ENCODE measurements at regions not wholly inside any gene's neighbourhood (a gene's known extent, or its start where the extent isn't known, plus 50 kb on each side); places are given as distances from the start of the nearest gene placed in this dataset.

DNA sequence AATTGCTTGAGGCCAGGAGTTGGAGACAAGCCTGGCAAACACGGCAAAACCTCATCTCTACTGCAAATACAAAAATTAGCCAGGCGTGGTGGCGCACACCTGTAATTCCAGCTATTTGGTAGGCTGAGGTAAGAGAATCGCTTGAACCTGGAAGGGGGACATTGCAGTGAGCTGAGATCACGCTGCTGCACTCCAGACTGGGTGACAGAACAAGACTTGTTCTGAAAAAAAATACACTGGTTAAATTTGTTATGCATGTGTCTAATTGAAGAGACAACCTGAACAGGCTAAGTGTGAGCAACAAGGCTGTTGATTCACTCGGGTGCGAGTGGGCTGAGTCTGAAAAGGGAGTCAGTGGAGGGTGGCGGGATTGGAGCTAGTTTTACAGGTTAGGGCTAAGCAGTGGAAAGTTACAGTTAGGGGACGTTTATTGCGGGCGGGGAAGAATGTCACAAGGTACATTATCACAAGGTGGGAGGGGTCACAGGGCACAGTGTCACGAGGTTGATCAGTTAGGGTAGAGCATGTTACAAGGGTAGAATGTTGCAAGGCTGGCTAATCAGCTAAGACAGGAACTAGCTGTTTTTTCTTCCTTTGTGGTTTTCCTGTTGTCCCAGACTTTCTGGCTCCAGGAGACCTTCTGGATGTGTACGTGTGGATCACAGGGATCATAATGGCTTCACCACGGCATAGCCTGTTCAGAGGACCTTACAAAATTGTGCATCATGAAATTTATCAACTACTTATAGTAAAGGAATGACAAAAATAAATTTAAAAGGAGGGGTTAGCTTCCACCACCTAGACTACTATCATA lies 115.8 kb downstream of the NAA11 start (continued):
- TF ChIP-seq CHD4 (IDR thresholded peaks at IDR 0.05; ENCODE audit: insufficient read depth, insufficient replicate concordance, low read depth, low read length, poor library complexity, severe bottlenecking) (no peak), TCF7L2 (IDR thresholded peaks at IDR 0.05; ENCODE audit: low read depth, low read length) (peak; percentile 40; the same call in 1 of the 2 replicates), KHSRP (IDR thresholded peaks at IDR 0.05) (no peak), ZNF146 (CRISPR knock-in tag; IDR thresholded peaks at IDR 0.05; ENCODE audit: unreplicated experiment) (no peak), CCAR2 (IDR thresholded peaks at IDR 0.05; ENCODE audit: low read depth, low read length) (no peak), MYC (IDR thresholded peaks at IDR 0.05; ENCODE audit: low read depth, low read length) (peak; percentile 93), MYC (CRISPR knock-in tag; IDR thresholded peaks at IDR 0.05; ENCODE audit: borderline replicate concordance, low read depth) (no peak)
- TF ChIP-seq, protein P1, sequence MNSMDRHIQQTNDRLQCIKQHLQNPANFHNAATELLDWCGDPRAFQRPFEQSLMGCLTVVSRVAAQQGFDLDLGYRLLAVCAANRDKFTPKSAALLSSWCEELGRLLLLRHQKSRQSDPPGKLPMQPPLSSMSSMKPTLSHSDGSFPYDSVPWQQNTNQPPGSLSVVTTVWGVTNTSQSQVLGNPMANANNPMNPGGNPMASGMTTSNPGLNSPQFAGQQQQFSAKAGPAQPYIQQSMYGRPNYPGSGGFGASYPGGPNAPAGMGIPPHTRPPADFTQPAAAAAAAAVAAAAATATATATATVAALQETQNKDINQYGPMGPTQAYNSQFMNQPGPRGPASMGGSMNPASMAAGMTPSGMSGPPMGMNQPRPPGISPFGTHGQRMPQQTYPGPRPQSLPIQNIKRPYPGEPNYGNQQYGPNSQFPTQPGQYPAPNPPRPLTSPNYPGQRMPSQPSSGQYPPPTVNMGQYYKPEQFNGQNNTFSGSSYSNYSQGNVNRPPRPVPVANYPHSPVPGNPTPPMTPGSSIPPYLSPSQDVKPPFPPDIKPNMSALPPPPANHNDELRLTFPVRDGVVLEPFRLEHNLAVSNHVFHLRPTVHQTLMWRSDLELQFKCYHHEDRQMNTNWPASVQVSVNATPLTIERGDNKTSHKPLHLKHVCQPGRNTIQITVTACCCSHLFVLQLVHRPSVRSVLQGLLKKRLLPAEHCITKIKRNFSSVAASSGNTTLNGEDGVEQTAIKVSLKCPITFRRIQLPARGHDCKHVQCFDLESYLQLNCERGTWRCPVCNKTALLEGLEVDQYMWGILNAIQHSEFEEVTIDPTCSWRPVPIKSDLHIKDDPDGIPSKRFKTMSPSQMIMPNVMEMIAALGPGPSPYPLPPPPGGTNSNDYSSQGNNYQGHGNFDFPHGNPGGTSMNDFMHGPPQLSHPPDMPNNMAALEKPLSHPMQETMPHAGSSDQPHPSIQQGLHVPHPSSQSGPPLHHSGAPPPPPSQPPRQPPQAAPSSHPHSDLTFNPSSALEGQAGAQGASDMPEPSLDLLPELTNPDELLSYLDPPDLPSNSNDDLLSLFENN (IDR thresholded peaks at IDR 0.05; ENCODE audit: low read depth in 2 of 2, low read length in 2 of 2): peak in 1 of 2 experiments; percentile 50; a peak in 1 of 4 replicates
- TF ChIP-seq, protein P2, sequence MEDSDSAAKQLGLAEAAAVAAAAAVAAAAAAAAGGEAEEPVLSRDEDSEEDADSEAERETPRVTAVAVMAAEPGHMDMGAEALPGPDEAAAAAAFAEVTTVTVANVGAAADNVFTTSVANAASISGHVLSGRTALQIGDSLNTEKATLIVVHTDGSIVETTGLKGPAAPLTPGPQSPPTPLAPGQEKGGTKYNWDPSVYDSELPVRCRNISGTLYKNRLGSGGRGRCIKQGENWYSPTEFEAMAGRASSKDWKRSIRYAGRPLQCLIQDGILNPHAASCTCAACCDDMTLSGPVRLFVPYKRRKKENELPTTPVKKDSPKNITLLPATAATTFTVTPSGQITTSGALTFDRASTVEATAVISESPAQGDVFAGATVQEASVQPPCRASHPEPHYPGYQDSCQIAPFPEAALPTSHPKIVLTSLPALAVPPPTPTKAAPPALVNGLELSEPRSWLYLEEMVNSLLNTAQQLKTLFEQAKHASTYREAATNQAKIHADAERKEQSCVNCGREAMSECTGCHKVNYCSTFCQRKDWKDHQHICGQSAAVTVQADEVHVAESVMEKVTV (CRISPR knock-in tag; IDR thresholded peaks at IDR 0.05): peak; percentile 17; the same call in 1 of the 2 replicates
- TF ChIP-seq, protein P3, sequence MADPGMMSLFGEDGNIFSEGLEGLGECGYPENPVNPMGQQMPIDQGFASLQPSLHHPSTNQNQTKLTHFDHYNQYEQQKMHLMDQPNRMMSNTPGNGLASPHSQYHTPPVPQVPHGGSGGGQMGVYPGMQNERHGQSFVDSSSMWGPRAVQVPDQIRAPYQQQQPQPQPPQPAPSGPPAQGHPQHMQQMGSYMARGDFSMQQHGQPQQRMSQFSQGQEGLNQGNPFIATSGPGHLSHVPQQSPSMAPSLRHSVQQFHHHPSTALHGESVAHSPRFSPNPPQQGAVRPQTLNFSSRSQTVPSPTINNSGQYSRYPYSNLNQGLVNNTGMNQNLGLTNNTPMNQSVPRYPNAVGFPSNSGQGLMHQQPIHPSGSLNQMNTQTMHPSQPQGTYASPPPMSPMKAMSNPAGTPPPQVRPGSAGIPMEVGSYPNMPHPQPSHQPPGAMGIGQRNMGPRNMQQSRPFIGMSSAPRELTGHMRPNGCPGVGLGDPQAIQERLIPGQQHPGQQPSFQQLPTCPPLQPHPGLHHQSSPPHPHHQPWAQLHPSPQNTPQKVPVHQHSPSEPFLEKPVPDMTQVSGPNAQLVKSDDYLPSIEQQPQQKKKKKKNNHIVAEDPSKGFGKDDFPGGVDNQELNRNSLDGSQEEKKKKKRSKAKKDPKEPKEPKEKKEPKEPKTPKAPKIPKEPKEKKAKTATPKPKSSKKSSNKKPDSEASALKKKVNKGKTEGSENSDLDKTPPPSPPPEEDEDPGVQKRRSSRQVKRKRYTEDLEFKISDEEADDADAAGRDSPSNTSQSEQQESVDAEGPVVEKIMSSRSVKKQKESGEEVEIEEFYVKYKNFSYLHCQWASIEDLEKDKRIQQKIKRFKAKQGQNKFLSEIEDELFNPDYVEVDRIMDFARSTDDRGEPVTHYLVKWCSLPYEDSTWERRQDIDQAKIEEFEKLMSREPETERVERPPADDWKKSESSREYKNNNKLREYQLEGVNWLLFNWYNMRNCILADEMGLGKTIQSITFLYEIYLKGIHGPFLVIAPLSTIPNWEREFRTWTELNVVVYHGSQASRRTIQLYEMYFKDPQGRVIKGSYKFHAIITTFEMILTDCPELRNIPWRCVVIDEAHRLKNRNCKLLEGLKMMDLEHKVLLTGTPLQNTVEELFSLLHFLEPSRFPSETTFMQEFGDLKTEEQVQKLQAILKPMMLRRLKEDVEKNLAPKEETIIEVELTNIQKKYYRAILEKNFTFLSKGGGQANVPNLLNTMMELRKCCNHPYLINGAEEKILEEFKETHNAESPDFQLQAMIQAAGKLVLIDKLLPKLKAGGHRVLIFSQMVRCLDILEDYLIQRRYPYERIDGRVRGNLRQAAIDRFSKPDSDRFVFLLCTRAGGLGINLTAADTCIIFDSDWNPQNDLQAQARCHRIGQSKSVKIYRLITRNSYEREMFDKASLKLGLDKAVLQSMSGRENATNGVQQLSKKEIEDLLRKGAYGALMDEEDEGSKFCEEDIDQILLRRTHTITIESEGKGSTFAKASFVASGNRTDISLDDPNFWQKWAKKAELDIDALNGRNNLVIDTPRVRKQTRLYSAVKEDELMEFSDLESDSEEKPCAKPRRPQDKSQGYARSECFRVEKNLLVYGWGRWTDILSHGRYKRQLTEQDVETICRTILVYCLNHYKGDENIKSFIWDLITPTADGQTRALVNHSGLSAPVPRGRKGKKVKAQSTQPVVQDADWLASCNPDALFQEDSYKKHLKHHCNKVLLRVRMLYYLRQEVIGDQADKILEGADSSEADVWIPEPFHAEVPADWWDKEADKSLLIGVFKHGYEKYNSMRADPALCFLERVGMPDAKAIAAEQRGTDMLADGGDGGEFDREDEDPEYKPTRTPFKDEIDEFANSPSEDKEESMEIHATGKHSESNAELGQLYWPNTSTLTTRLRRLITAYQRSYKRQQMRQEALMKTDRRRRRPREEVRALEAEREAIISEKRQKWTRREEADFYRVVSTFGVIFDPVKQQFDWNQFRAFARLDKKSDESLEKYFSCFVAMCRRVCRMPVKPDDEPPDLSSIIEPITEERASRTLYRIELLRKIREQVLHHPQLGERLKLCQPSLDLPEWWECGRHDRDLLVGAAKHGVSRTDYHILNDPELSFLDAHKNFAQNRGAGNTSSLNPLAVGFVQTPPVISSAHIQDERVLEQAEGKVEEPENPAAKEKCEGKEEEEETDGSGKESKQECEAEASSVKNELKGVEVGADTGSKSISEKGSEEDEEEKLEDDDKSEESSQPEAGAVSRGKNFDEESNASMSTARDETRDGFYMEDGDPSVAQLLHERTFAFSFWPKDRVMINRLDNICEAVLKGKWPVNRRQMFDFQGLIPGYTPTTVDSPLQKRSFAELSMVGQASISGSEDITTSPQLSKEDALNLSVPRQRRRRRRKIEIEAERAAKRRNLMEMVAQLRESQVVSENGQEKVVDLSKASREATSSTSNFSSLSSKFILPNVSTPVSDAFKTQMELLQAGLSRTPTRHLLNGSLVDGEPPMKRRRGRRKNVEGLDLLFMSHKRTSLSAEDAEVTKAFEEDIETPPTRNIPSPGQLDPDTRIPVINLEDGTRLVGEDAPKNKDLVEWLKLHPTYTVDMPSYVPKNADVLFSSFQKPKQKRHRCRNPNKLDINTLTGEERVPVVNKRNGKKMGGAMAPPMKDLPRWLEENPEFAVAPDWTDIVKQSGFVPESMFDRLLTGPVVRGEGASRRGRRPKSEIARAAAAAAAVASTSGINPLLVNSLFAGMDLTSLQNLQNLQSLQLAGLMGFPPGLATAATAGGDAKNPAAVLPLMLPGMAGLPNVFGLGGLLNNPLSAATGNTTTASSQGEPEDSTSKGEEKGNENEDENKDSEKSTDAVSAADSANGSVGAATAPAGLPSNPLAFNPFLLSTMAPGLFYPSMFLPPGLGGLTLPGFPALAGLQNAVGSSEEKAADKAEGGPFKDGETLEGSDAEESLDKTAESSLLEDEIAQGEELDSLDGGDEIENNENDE (IDR thresholded peaks at IDR 0.05; ENCODE audit: low read depth, low read length): no peak

Measured in K562 (cell line).